ENCODE measurements at regions not wholly inside any gene's neighbourhood (a gene's known extent, or its start where the extent isn't known, plus 50 kb on each side); places are given as distances from the start of the nearest gene placed in this dataset.

- no peak for DNase-seq (ENCODE audit: low read depth)
Measured at GRCh38 chrX:137483554-137483953, 82.4 kb upstream of the ZIC3 start.

GRCh38 chrX:137482136-137482535 lies 83.8 kb upstream of the ZIC3 start:
- DNase-seq (ENCODE audit: low read depth): no peak

GRCh38 chrX:137479386-137479785 lies 86.5 kb upstream of the ZIC3 start:
- DNase-seq (ENCODE audit: low read depth): no peak

- DNase-seq (ENCODE audit: low read depth): no peak
Measured at GRCh38 chrX:137441711-137442110, 124.2 kb upstream of the ZIC3 start.

GRCh38 chrX:137432609-137433008 lies 133.3 kb upstream of the ZIC3 start:
- DNase-seq (ENCODE audit: low read depth): no peak

GRCh38 chrX:137431693-137432488 lies 134.0 kb upstream of the ZIC3 start:
- no peak for DNase-seq (ENCODE audit: low read depth)

- no peak for DNase-seq (ENCODE audit: low read depth)
Measured at GRCh38 chrX:137430984-137431475, 134.9 kb upstream of the ZIC3 start.

- no peak for DNase-seq (ENCODE audit: low read depth)
Measured at GRCh38 chrX:137430301-137430700, 135.6 kb upstream of the ZIC3 start.

GRCh38 chrX:137428766-137429591 lies 136.9 kb upstream of the ZIC3 start:
- DNase-seq (ENCODE audit: low read depth): no peak

- DNase-seq (ENCODE audit: low read depth): no peak
Measured at GRCh38 chrX:137428221-137428661, 137.7 kb upstream of the ZIC3 start.

- DNase-seq (ENCODE audit: low read depth): no peak
Measured at GRCh38 chrX:137427816-137428215, 138.1 kb upstream of the ZIC3 start.

- no peak for DNase-seq (ENCODE audit: low read depth)
Measured at GRCh38 chrX:137427426-137427778, 138.5 kb upstream of the ZIC3 start.

GRCh38 chrX:137426695-137427425 lies 139.1 kb upstream of the ZIC3 start:
- DNase-seq (ENCODE audit: low read depth): no peak

GRCh38 chrX:137425986-137426385 lies 139.9 kb upstream of the ZIC3 start:
- DNase-seq (ENCODE audit: low read depth): no peak

GRCh38 chrX:137425273-137425902 lies 140.5 kb upstream of the ZIC3 start:
- DNase-seq (ENCODE audit: low read depth): no peak

GRCh38 chrX:137424679-137425078 lies 141.2 kb upstream of the ZIC3 start:
- no peak for DNase-seq (ENCODE audit: low read depth)

- no peak for DNase-seq (ENCODE audit: low read depth)
Measured at GRCh38 chrX:137423241-137423640, 142.7 kb upstream of the ZIC3 start.

GRCh38 chrX:137418086-137418485 lies 147.8 kb upstream of the ZIC3 start:
- DNase-seq (ENCODE audit: low read depth): no peak

GRCh38 chrX:137413190-137413589 lies 152.7 kb upstream of the ZIC3 start:
- DNase-seq (ENCODE audit: low read depth): no peak

GRCh38 chrX:137405449-137406140 lies 160.3 kb upstream of the ZIC3 start:
- no peak for DNase-seq (ENCODE audit: low read depth)

GRCh38 chrX:137401092-137401491 lies 164.8 kb upstream of the ZIC3 start:
- no peak for DNase-seq (ENCODE audit: low read depth)

Data from RPMI7951 (cell line).